ENCODE measurements at regions not wholly inside any gene's neighbourhood (a gene's known extent, or its start where the extent isn't known, plus 50 kb on each side); places are given as distances from the start of the nearest gene placed in this dataset.

GRCh38 chr6:168373389-168373788, 53.8 kb upstream of the DACT2 start:
- peaks cover 0 to 8% (median 4%) of the 10 kb centered on the region in 3 donors for H3K27me3 Mint-ChIP-seq (ENCODE audit: low read depth in 3 of 3)
- H3K4me1 Mint-ChIP-seq, result no peaks in the 10 kb centered on the region
- no peak overlapping the region for H2AFZ ChIP-seq (ENCODE audit: insufficient read depth, low read depth, low read length, poor library complexity, severe bottlenecking)
- no peaks in the 10 kb centered on the region for H3K36me3 Mint-ChIP-seq
- no peak for DNase-seq
- TF ChIP-seq, protein P1, sequence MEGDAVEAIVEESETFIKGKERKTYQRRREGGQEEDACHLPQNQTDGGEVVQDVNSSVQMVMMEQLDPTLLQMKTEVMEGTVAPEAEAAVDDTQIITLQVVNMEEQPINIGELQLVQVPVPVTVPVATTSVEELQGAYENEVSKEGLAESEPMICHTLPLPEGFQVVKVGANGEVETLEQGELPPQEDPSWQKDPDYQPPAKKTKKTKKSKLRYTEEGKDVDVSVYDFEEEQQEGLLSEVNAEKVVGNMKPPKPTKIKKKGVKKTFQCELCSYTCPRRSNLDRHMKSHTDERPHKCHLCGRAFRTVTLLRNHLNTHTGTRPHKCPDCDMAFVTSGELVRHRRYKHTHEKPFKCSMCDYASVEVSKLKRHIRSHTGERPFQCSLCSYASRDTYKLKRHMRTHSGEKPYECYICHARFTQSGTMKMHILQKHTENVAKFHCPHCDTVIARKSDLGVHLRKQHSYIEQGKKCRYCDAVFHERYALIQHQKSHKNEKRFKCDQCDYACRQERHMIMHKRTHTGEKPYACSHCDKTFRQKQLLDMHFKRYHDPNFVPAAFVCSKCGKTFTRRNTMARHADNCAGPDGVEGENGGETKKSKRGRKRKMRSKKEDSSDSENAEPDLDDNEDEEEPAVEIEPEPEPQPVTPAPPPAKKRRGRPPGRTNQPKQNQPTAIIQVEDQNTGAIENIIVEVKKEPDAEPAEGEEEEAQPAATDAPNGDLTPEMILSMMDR (IDR thresholded peaks at IDR 0.05), result no peak
- H3K4me2 ChIP-seq (replicated peaks; ENCODE audit: extremely low read depth, low read length, poor library complexity, severe bottlenecking), result no peak overlapping the region
- H3K27ac ChIP-seq (ENCODE audit: low read depth in 1 of 2, low read length in 2 of 2), result no peak overlapping the region
- H3K27ac Mint-ChIP-seq, result no peak overlapping the region
- WGBS (ENCODE audit: insufficient coverage), result 95% methylated on average over 5 of the region's 7 CpGs
- no peaks in the 10 kb centered on the region for H3K36me3 ChIP-seq (replicated peaks in 1 of 2; ENCODE audit: control insufficient read depth in 1 of 2, insufficient read depth in 2 of 2, low read length in 2 of 2)
- H3K27me3 ChIP-seq (ENCODE audit: control insufficient read depth in 2 of 2, insufficient read depth in 2 of 2, low read length in 2 of 2), result no peaks in the 10 kb centered on the region
- peaks cover 8 to 13% (median 10%) of the 10 kb centered on the region in 7 donors for H3K9me3 Mint-ChIP-seq
- no peaks in the 10 kb centered on the region for H3K4me1 ChIP-seq (ENCODE audit: control insufficient read depth in 1 of 2, insufficient read depth in 2 of 2, low read length in 2 of 2)
- H3K4me3 ChIP-seq (replicated peaks in 1 of 3; ENCODE audit: low read depth in 2 of 3, low read length in 3 of 3), result no peak overlapping the region
- intact Hi-C loops (cut with micrococcal nuclease), result loop anchor here in 1 of 2 donors (10.0 kb wide), 1 partner anchor 511 kb away; no protein-coding TSS in a partner anchor
- no peaks in the 10 kb centered on the region for H3K79me2 ChIP-seq (ENCODE audit: insufficient read depth, low read length)
- H3K9me3 ChIP-seq (replicated peaks in 1 of 2; ENCODE audit: control insufficient read depth in 1 of 2, insufficient read depth in 1 of 2, low read length in 2 of 2), result peaks cover 11 to 12% of the 10 kb centered on the region in 2 donors
- no peak overlapping the region for H3K4me3 Mint-ChIP-seq
- no peaks in the 10 kb centered on the region for H4K20me1 ChIP-seq (ENCODE audit: insufficient read depth, low read length)
- no peak overlapping the region for H3K9ac ChIP-seq (ENCODE audit: insufficient read depth, low read length, poor library complexity, severe bottlenecking)

- Histone ChIP-seq H3K9me3 (replicated peaks in 1 of 2; ENCODE audit: control insufficient read depth in 1 of 2, insufficient read depth in 1 of 2, low read length in 2 of 2) (peaks cover 18 to 19% of the 10 kb centered on the region in 2 donors), H3K4me3 (replicated peaks in 1 of 3; ENCODE audit: low read depth in 2 of 3, low read length in 3 of 3) (no peak overlapping the region), H3K4me2 (replicated peaks; ENCODE audit: extremely low read depth, low read length, poor library complexity, severe bottlenecking) (no peak overlapping the region), H3K36me3 (replicated peaks in 1 of 2; ENCODE audit: control insufficient read depth in 1 of 2, insufficient read depth in 2 of 2, low read length in 2 of 2) (no peaks in the 10 kb centered on the region), H3K27me3 (ENCODE audit: control insufficient read depth in 2 of 2, insufficient read depth in 2 of 2, low read length in 2 of 2) (no peaks in the 10 kb centered on the region), H3K27ac (ENCODE audit: low read depth in 1 of 2, low read length in 2 of 2) (no peak overlapping the region), H3K9ac (ENCODE audit: insufficient read depth, low read length, poor library complexity, severe bottlenecking) (no peak overlapping the region), H2AFZ (ENCODE audit: insufficient read depth, low read depth, low read length, poor library complexity, severe bottlenecking) (no peak overlapping the region), H4K20me1 (ENCODE audit: insufficient read depth, low read length) (no peaks in the 10 kb centered on the region), H3K4me1 (ENCODE audit: control insufficient read depth in 1 of 2, insufficient read depth in 2 of 2, low read length in 2 of 2) (no peaks in the 10 kb centered on the region), H3K79me2 (ENCODE audit: insufficient read depth, low read length) (no peaks in the 10 kb centered on the region)
- WGBS (ENCODE audit: insufficient coverage), result 81% methylated on average over 11 of the region's 13 CpGs
- Mint-ChIP-seq H3K4me3 (no peak overlapping the region), H3K4me1 (no peaks in the 10 kb centered on the region), H3K27me3 (ENCODE audit: low read depth in 3 of 3) (peaks cover 0 to 4% (median 3%) of the 10 kb centered on the region in 3 donors), H3K36me3 (no peaks in the 10 kb centered on the region), H3K9me3 (peaks cover 14 to 19% (median 15%) of the 10 kb centered on the region in 7 donors), H3K27ac (no peak overlapping the region)
- TF ChIP-seq, protein P1 (IDR thresholded peaks at IDR 0.05), result no peak
- intact Hi-C loops (cut with micrococcal nuclease), result loop anchor here in 1 of 2 donors (10.0 kb wide), 1 partner anchor 511 kb away; no protein-coding TSS in a partner anchor
- no peak for DNase-seq
These were observed 54.5 kb upstream of the DACT2 start for GRCh38 chr6:168374051-168374502.
